Panc1 (cell line): ENCODE measurements at regions not wholly inside any gene's neighbourhood (a gene's known extent, or its start where the extent isn't known, plus 50 kb on each side); places are given as distances from the start of the nearest gene placed in this dataset.

Source experiments
- CTCF ChIP-seq: fragments of 450-650 bp; IDR thresholded peaks from 2 replicates; pipeline ENCODE4 v1.5.1; 2017; ENCODE audit warnings: mild to moderate bottlenecking
- POLR2AphosphoS5 ChIP-seq: IDR thresholded peaks from 2 replicates; pipeline ENCODE4 v1.6.1; 2012; ENCODE audit warnings: mild to moderate bottlenecking, low read depth, low read length, moderate library complexity
- REST ChIP-seq, 2 experiments: IDR thresholded peaks; 2 replicates each; pipeline ENCODE4 v1.6.1; 2011 to 2012; ENCODE audit warnings: low read depth in 2 of 2, control low read depth in 1 of 2, low read length in 1 of 2, mild to moderate bottlenecking in 1 of 2, moderate library complexity in 1 of 2; ENCODE audit not compliant: insufficient read depth in 1 of 2

- TF ChIP-seq CTCF: no peak
- no peak for TF ChIP-seq POLR2AphosphoS5
- no peak for TF ChIP-seq REST (IDR thresholded peaks at IDR 0.05; ENCODE audit: insufficient read depth in 1 of 2, low read depth in 2 of 2, low read length in 1 of 2)
Measured at GRCh38 chr13:92947770-92948434, 278.7 kb upstream of the GPC6 start.
